ENCODE measurements at regions not wholly inside any gene's neighbourhood (a gene's known extent, or its start where the extent isn't known, plus 50 kb on each side); places are given as distances from the start of the nearest gene placed in this dataset.

DNA sequence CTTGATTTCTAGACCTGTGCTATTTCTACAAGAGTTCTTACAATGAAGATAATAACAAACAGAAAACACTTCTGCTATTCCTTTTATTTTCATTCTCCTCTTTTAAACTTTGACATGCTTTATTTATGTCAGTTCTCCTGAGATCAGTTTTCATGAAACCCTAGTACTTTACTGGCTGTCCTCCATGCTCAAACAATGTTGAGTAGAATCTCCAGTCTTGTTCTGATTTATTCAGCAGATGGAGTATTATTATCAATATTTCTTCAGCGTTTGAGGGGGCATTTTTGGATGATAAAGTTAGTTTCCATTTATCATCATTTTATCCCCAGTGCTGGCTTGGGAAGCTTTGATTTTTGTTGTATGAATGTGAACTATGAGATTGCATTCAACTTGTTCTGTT is 85.9 kb upstream of the WARS2 start:
- no peaks in the 10 kb centered on the region for H3K9me3 ChIP-seq (replicated peaks; ENCODE audit: control insufficient read depth, insufficient read depth, low read depth, low read length)
- no peak overlapping the region for H2AFZ ChIP-seq (ENCODE audit: low read depth, low read length)
- FAIRE-seq (no peak), DNase-seq (ENCODE audit: extremely low read depth in 1 of 4, low spot score in 3 of 4) (no peak), ATAC-seq (no peak)
- H3K4me2 ChIP-seq (ENCODE audit: insufficient read depth, low read length) = no peak overlapping the region
- H3K27ac ChIP-seq (ENCODE audit: extremely low read depth, low read depth, low read length) = no peak overlapping the region
- POLR2A ChIA-PET = no interaction called here
- intact Hi-C loops (cut with micrococcal nuclease) (no loop called here), in situ Hi-C loops (cut with MboI) (no loop called here)
- no peaks in the 10 kb centered on the region for H3K9me1 ChIP-seq (ENCODE audit: control insufficient read depth, insufficient read depth, low read length)
- no peaks in the 10 kb centered on the region for H3K79me2 ChIP-seq (ENCODE audit: control insufficient read depth, insufficient read depth, low read length)
- H3K27me3 ChIP-seq (ENCODE audit: control insufficient read depth in 2 of 2, insufficient read depth in 2 of 2, low read length in 2 of 2) = no peaks in the 10 kb centered on the region; a peak in 1 of 5 replicates
- no peaks in the 10 kb centered on the region for H3K36me3 ChIP-seq (ENCODE audit: control insufficient read depth, insufficient read depth, low read length)
- CTCF ChIA-PET (ENCODE audit: low intra/inter-chr PET ratio) = no interaction called here
- no TSS peak for BruUV-seq (replicated peaks)
- TF ChIP-seq, protein P1, sequence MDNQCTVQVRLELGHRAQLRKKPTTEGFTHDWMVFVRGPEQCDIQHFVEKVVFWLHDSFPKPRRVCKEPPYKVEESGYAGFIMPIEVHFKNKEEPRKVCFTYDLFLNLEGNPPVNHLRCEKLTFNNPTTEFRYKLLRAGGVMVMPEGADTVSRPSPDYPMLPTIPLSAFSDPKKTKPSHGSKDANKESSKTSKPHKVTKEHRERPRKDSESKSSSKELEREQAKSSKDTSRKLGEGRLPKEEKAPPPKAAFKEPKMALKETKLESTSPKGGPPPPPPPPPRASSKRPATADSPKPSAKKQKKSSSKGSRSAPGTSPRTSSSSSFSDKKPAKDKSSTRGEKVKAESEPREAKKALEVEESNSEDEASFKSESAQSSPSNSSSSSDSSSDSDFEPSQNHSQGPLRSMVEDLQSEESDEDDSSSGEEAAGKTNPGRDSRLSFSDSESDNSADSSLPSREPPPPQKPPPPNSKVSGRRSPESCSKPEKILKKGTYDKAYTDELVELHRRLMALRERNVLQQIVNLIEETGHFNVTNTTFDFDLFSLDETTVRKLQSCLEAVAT (IDR thresholded peaks at IDR 0.05) = no peak
- no peak for TF ChIP-seq ZNF830 (CRISPR knock-in tag; IDR thresholded peaks at IDR 0.05)
- no peak for TF ChIP-seq CLOCK (CRISPR knock-in tag; IDR thresholded peaks at IDR 0.05; ENCODE audit: borderline replicate concordance)
- TF ChIP-seq FOXJ3 (CRISPR knock-in tag; IDR thresholded peaks at IDR 0.05) = no peak
- TF ChIP-seq PHF21A (IDR thresholded peaks at IDR 0.05; ENCODE audit: borderline replicate concordance, low read depth) = no peak
- no peak for TF ChIP-seq RFX1 (IDR thresholded peaks at IDR 0.05)
- TF ChIP-seq ZFPM2 (CRISPR knock-in tag; IDR thresholded peaks at IDR 0.05) = no peak
- no peak for TF ChIP-seq ZNF165 (CRISPR knock-in tag; IDR thresholded peaks at IDR 0.05; ENCODE audit: borderline replicate concordance)
- TF ChIP-seq DNMT1 (IDR thresholded peaks at IDR 0.05) = no peak
- 0% methylated on average over 1 of the region's 1 CpG for WGBS (ENCODE audit: insufficient coverage, low coverage, missing lambda C conversion rate)
- H3K9ac ChIP-seq (ENCODE audit: insufficient read depth in 1 of 2, low read depth in 2 of 2, low read length in 2 of 2) = no peak overlapping the region
- no peaks in the 10 kb centered on the region for H3K4me1 ChIP-seq (replicated peaks in 1 of 2; ENCODE audit: control insufficient read depth in 2 of 2, insufficient read depth in 2 of 2, low read length in 2 of 2)
- no peak overlapping the region for H3K4me3 ChIP-seq
- H4K20me1 ChIP-seq (replicated peaks; ENCODE audit: control insufficient read depth, insufficient read depth, low read length) = no peaks in the 10 kb centered on the region
